Left renal pelvis (tissue), 4 donors: ENCODE measurements at regions not wholly inside any gene's neighbourhood (a gene's known extent, or its start where the extent isn't known, plus 50 kb on each side); places are given as distances from the start of the nearest gene placed in this dataset.
A peak's percentile ranks its signal among the peaks of the same experiment; 100 is the strongest.

Experiments
- DNase-seq, 4 donors: peaks; one replicate each; pipeline ENCODE4 v3.0.0-alpha.2; 2013; ENCODE audit warnings: low read depth in 4 of 4, low spot score in 3 of 4

- DNase-seq: no peak
Measured at GRCh38 chr13:40181203-40181845, 485.1 kb downstream of the FOXO1 start.

- DNase-seq: no peak
Measured at GRCh38 chr13:40182591-40182990, 483.9 kb downstream of the FOXO1 start.

- no peak for DNase-seq
Measured at GRCh38 chr13:40185414-40185813, 481.0 kb downstream of the FOXO1 start.

GRCh38 chr13:40186041-40186440 is 480.4 kb downstream of the FOXO1 start:
- DNase-seq: no peak

GRCh38 chr13:40186626-40187323 is 479.7 kb downstream of the FOXO1 start:
- no peak for DNase-seq

GRCh38 chr13:40187324-40187795 is 479.1 kb downstream of the FOXO1 start:
- no peak for DNase-seq

- no peak for DNase-seq
Measured at GRCh38 chr13:40187841-40188591, 478.4 kb downstream of the FOXO1 start.

- DNase-seq: no peak
Measured at GRCh38 chr13:40189426-40189825, 477.0 kb downstream of the FOXO1 start.

- no peak for DNase-seq
Measured at GRCh38 chr13:40189898-40190630, 476.4 kb downstream of the FOXO1 start.

- peak in 1 of 4 donors; percentile 24 for DNase-seq
Measured at GRCh38 chr13:40190641-40191100, 475.8 kb downstream of the FOXO1 start.

- no peak for DNase-seq
Measured at GRCh38 chr13:40191186-40191980, 475.1 kb downstream of the FOXO1 start.

GRCh38 chr13:40192452-40192851 is 474.0 kb downstream of the FOXO1 start:
- DNase-seq: no peak

- no peak for DNase-seq
Measured at GRCh38 chr13:40192858-40193257, 473.6 kb downstream of the FOXO1 start.

- DNase-seq: no peak
Measured at GRCh38 chr13:40193286-40194223, 472.9 kb downstream of the FOXO1 start.

- DNase-seq: no peak
Measured at GRCh38 chr13:40194224-40194806, 472.1 kb downstream of the FOXO1 start.

- no peak for DNase-seq
Measured at GRCh38 chr13:40197049-40197448, 469.4 kb downstream of the FOXO1 start.

GRCh38 chr13:40197936-40198595 is 468.4 kb downstream of the FOXO1 start:
- DNase-seq: no peak
